ENCODE measurements at regions not wholly inside any gene's neighbourhood (a gene's known extent, or its start where the extent isn't known, plus 50 kb on each side); places are given as distances from the start of the nearest gene placed in this dataset.

- TF ChIP-seq CEBPZ (IDR thresholded peaks at IDR 0.05; ENCODE audit: low read depth, low read length) = no peak
Observed at GRCh38 chr2:207341112-207341750, 175.5 kb upstream of the KLF7 start (continued).

- Histone ChIP-seq H3K4me3 (no peak overlapping the region), H3K27me3 (replicated peaks in 1 of 2; ENCODE audit: control insufficient read depth in 2 of 2, insufficient read depth in 2 of 2, low read length in 1 of 2) (no peaks in the 10 kb centered on the region), H3K4me1 (ENCODE audit: control insufficient read depth, insufficient read depth, low read length) (peaks cover 6% of the 10 kb centered on the region), H2AFZ (ENCODE audit: control insufficient read depth, low read depth, low read length) (no peak overlapping the region), H3K9ac (ENCODE audit: control insufficient read depth, insufficient read depth, low read length) (no peak overlapping the region), H3K4me2 (ENCODE audit: control insufficient read depth, insufficient read depth) (no peak overlapping the region), H3K36me3 (ENCODE audit: control insufficient read depth in 2 of 2, insufficient read depth in 2 of 2, low read length in 1 of 2) (no peaks in the 10 kb centered on the region), H3K79me2 (ENCODE audit: control insufficient read depth, insufficient read depth, low read length) (no peaks in the 10 kb centered on the region), H4K20me1 (ENCODE audit: control insufficient read depth, insufficient read depth) (no peaks in the 10 kb centered on the region), H3K9me3 (replicated peaks; ENCODE audit: control insufficient read depth, insufficient read depth, low read length) (no peaks in the 10 kb centered on the region; the same call in 2 of the 3 replicates), H3K27ac (ENCODE audit: control insufficient read depth, insufficient read depth) (no peak overlapping the region)
- FAIRE-seq = no peak
- no peak for ATAC-seq
- CTCF ChIA-PET = interaction anchor here (0.7 to 1.1 kb wide), 5 partner anchors 102 to 484 kb away, joined by 3 to 4 read pairs (median 4); no protein-coding TSS in a partner anchor
- DNase-seq (ENCODE audit: low read depth, low spot score) = no peak
- POLR2A ChIA-PET = no interaction called here
- SMC1A ChIA-PET (ENCODE audit: uncharacterized antibody, unreplicated experiment) = interaction anchor here (0.6 to 1.7 kb wide), 10 partner anchors 13 to 549 kb away, joined by 3 to 9 read pairs (median 3); partner anchors contain the start of gene KLF7
- no TSS peak for BruUV-seq (replicated peaks)
- in situ Hi-C loops (cut with MboI) (loop anchor here (25.0 kb wide), 1 partner anchor 1630 kb away; no protein-coding TSS in a partner anchor), intact Hi-C loops (cut with micrococcal nuclease; ENCODE audit: unreplicated experiment) (no loop called here)
- RAD21 ChIA-PET (ENCODE audit: unreplicated experiment) = interaction anchor here (0.7 to 0.9 kb wide), 2 partner anchors 11 to 59 kb away, joined by 3 read pairs; no protein-coding TSS in a partner anchor
- TF ChIP-seq ZBTB33 (IDR thresholded peaks at IDR 0.05) (no peak), KDM1A (IDR thresholded peaks at IDR 0.05; ENCODE audit: borderline replicate concordance) (no peak), FOXM1 (IDR thresholded peaks at IDR 0.05; ENCODE audit: low read depth, low read length) (no peak), CTCF (IDR thresholded peaks at IDR 0.05 in 2 of 3, conservative IDR thresholded peaks at IDR 0.05 in 1 of 3; ENCODE audit: control insufficient read depth in 2 of 3, extremely low read depth in 1 of 3, insufficient read depth in 1 of 3, low read depth in 3 of 3, low read length in 3 of 3) (peak in 2 of 3 experiments; percentile 14 to 43; a peak in 2 of 6 replicates), ZBED1 (IDR thresholded peaks at IDR 0.05; ENCODE audit: borderline replicate concordance) (no peak), SREBF2 (IDR thresholded peaks at IDR 0.05; ENCODE audit: low read length) (no peak), RAD21 (IDR thresholded peaks at IDR 0.05; ENCODE audit: insufficient read depth, low read depth, low read length) (peak; percentile 60), SMC3 (IDR thresholded peaks at IDR 0.05; ENCODE audit: borderline replicate concordance, low read length) (peak; percentile 37; the same call in 1 of the 2 replicates), MLLT1 (IDR thresholded peaks at IDR 0.05) (no peak), USF1 (IDR thresholded peaks at IDR 0.05; ENCODE audit: borderline replicate concordance, extremely low read length, insufficient read depth, low read depth, low read length) (no peak), STAT3 (IDR thresholded peaks at IDR 0.05; ENCODE audit: low read depth, low read length) (no peak)
Observed at GRCh38 chr2:207341804-207342203, 176.1 kb upstream of the KLF7 start.

Data from GM12878 (cell line).